ENCODE measurements at regions not wholly inside any gene's neighbourhood (a gene's known extent, or its start where the extent isn't known, plus 50 kb on each side); places are given as distances from the start of the nearest gene placed in this dataset.

DNA sequence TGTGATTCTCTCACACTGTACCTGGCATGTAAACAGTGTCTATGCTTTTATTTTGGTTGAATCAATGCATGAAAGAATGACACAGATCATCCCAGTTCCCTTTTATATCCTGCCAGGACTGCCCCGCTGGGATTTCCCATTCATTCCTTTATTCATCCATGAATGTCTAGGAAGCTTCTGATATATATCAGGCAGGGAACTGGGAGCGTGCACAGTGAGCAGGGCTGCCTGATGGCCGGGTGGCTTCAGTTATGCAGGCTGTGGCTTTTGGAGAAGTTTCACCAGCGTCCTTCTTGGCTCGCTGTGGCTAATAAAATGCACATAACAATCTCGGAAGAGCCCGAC is 789.0 kb downstream of the TBC1D22A start (continued):
- no peak for TF ChIP-seq ZNF530 (tag by site-specific recombination; IDR thresholded peaks at IDR 0.05; ENCODE audit: low read depth)
- no peak for TF ChIP-seq ZNF585B (tag by site-specific recombination; IDR thresholded peaks at IDR 0.05)
- TF ChIP-seq ZFP69B (tag by site-specific recombination; IDR thresholded peaks at IDR 0.05), result no peak
- no peak for TF ChIP-seq KLF16 (tag by site-specific recombination; IDR thresholded peaks at IDR 0.05)
- no peak for TF ChIP-seq ZNF433 (tag by site-specific recombination; IDR thresholded peaks at IDR 0.05; ENCODE audit: low read depth)
- no peak for TF ChIP-seq ZNF501 (tag by site-specific recombination; IDR thresholded peaks at IDR 0.05)
- TF ChIP-seq, protein P1, sequence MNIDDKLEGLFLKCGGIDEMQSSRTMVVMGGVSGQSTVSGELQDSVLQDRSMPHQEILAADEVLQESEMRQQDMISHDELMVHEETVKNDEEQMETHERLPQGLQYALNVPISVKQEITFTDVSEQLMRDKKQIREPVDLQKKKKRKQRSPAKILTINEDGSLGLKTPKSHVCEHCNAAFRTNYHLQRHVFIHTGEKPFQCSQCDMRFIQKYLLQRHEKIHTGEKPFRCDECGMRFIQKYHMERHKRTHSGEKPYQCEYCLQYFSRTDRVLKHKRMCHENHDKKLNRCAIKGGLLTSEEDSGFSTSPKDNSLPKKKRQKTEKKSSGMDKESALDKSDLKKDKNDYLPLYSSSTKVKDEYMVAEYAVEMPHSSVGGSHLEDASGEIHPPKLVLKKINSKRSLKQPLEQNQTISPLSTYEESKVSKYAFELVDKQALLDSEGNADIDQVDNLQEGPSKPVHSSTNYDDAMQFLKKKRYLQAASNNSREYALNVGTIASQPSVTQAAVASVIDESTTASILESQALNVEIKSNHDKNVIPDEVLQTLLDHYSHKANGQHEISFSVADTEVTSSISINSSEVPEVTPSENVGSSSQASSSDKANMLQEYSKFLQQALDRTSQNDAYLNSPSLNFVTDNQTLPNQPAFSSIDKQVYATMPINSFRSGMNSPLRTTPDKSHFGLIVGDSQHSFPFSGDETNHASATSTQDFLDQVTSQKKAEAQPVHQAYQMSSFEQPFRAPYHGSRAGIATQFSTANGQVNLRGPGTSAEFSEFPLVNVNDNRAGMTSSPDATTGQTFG (tag by site-specific recombination; IDR thresholded peaks at IDR 0.05; ENCODE audit: borderline replicate concordance), result no peak

- TF ChIP-seq ZNF660 (tag by site-specific recombination; IDR thresholded peaks at IDR 0.05) (no peak), MYNN (tag by site-specific recombination; IDR thresholded peaks at IDR 0.05; ENCODE audit: borderline replicate concordance) (no peak), ZNF596 (tag by site-specific recombination; IDR thresholded peaks at IDR 0.05) (no peak), ZNF335 (tag by site-specific recombination; conservative IDR thresholded peaks at IDR 0.05) (no peak), GLIS1 (tag by site-specific recombination; IDR thresholded peaks at IDR 0.05) (peak; percentile 35; the same call in 1 of the 2 replicates)
- POLR2A ChIA-PET, result no interaction called here
- H3K4me1 ChIP-seq (ENCODE audit: control insufficient read depth, insufficient read depth, low read length), result no peaks in the 10 kb centered on the region
- no peak overlapping the region for H3K27ac ChIP-seq (ENCODE audit: extremely low read depth, low read depth, low read length)
- CTCF ChIA-PET, result no interaction called here
- no peaks in the 10 kb centered on the region for H3K36me3 ChIP-seq (ENCODE audit: control insufficient read depth in 2 of 2, insufficient read depth in 1 of 2, low read length in 2 of 2)
- H3K9me3 ChIP-seq (ENCODE audit: control insufficient read depth, insufficient read depth, low read depth, low read length), result no peaks in the 10 kb centered on the region
- H3K4me3 ChIP-seq (ENCODE audit: low read depth, low read length), result no peak overlapping the region
These were observed 788.3 kb downstream of the TBC1D22A start for GRCh38 chr22:47550524-47551430.

GRCh38 chr22:47549741-47550340 is 787.4 kb downstream of the TBC1D22A start:
- POLR2A ChIA-PET, result no interaction called here
- Histone ChIP-seq H3K36me3 (ENCODE audit: control insufficient read depth in 2 of 2, insufficient read depth in 1 of 2, low read length in 2 of 2) (no peaks in the 10 kb centered on the region), H3K4me1 (ENCODE audit: control insufficient read depth, insufficient read depth, low read length) (no peaks in the 10 kb centered on the region), H3K9me3 (ENCODE audit: control insufficient read depth, insufficient read depth, low read depth, low read length) (no peaks in the 10 kb centered on the region), H3K27ac (ENCODE audit: extremely low read depth, low read depth, low read length) (no peak overlapping the region), H3K4me3 (ENCODE audit: low read depth, low read length) (no peak overlapping the region)
- CTCF ChIA-PET, result no interaction called here
- TF ChIP-seq ZNF510 (tag by site-specific recombination; IDR thresholded peaks at IDR 0.05; ENCODE audit: insufficient replicate concordance) (no peak), ZNF513 (tag by site-specific recombination; IDR thresholded peaks at IDR 0.05) (no peak), ZNF202 (tag by site-specific recombination; IDR thresholded peaks at IDR 0.05; ENCODE audit: borderline replicate concordance) (no peak), SCRT1 (tag by site-specific recombination; IDR thresholded peaks at IDR 0.05; ENCODE audit: borderline replicate concordance) (no peak), ZNF302 (tag by site-specific recombination; IDR thresholded peaks at IDR 0.05; ENCODE audit: low read depth) (no peak)
- TF ChIP-seq, protein P2, sequence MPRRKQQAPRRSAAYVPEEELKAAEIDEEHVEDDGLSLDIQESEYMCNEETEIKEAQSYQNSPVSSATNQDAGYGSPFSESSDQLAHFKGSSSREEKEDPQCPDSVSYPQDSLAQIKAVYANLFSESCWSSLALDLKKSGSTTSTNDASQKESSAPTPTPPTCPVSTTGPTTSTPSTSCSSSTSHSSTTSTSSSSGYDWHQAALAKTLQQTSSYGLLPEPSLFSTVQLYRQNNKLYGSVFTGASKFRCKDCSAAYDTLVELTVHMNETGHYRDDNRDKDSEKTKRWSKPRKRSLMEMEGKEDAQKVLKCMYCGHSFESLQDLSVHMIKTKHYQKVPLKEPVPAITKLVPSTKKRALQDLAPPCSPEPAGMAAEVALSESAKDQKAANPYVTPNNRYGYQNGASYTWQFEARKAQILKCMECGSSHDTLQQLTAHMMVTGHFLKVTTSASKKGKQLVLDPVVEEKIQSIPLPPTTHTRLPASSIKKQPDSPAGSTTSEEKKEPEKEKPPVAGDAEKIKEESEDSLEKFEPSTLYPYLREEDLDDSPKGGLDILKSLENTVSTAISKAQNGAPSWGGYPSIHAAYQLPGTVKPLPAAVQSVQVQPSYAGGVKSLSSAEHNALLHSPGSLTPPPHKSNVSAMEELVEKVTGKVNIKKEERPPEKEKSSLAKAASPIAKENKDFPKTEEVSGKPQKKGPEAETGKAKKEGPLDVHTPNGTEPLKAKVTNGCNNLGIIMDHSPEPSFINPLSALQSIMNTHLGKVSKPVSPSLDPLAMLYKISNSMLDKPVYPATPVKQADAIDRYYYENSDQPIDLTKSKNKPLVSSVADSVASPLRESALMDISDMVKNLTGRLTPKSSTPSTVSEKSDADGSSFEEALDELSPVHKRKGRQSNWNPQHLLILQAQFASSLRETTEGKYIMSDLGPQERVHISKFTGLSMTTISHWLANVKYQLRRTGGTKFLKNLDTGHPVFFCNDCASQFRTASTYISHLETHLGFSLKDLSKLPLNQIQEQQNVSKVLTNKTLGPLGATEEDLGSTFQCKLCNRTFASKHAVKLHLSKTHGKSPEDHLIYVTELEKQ (tag by site-specific recombination; IDR thresholded peaks at IDR 0.05; ENCODE audit: borderline replicate concordance), result no peak
